Astrocyte (in vitro differentiated cells and primary cell): ENCODE measurements at regions not wholly inside any gene's neighbourhood (a gene's known extent, or its start where the extent isn't known, plus 50 kb on each side); places are given as distances from the start of the nearest gene placed in this dataset.
A peak's percentile ranks its signal among the peaks of the same experiment; 100 is the strongest.
"Not testable (repeated sequence)": the region's sequence is repeated elsewhere in the genome, so short reads cannot be mapped to it uniquely, and the experiment has no call there.

Experiments
- DNase-seq: peaks from one replicate; pipeline ENCODE4 v3.0.0-alpha.2; 2010; ENCODE audit warnings: low read depth
- FAIRE-seq: peaks from 2 replicates; lab custom pipeline; 2011; peaks lifted over from hg19 to GRCh38; lab: Jason Lieb, UNC
- H2AFZ ChIP-seq: 2 replicates; pipeline ENCODE4 v1.6.0; 2012; ENCODE audit warnings: low read depth, low read length, inconsistent platforms
- H3K27ac ChIP-seq: 2 replicates; pipeline ENCODE4 v1.5.1; 2011; ENCODE audit warnings: low read depth, low read length, inconsistent platforms
- H3K27me3 ChIP-seq: 2 replicates; pipeline ENCODE4 v1.6.0; 2011; ENCODE audit warnings: low read length, inconsistent platforms; ENCODE audit not compliant: insufficient read depth
- H3K36me3 ChIP-seq: 2 replicates; pipeline ENCODE4 v1.5.1; 2011; ENCODE audit warnings: low read length, inconsistent platforms; ENCODE audit not compliant: insufficient read depth
- H3K4me1 ChIP-seq: 2 replicates; pipeline ENCODE4 v1.5.1; 2011; ENCODE audit warnings: low read length, inconsistent platforms; ENCODE audit not compliant: insufficient read depth
- H3K4me2 ChIP-seq: 2 replicates; pipeline ENCODE4 v1.6.0; 2012; ENCODE audit warnings: low read length, inconsistent platforms
- H3K4me3 ChIP-seq: 2 replicates; pipeline ENCODE4 v1.5.1; 2011; ENCODE audit warnings: low read depth, mild to moderate bottlenecking, low read length, inconsistent platforms; ENCODE audit not compliant: insufficient read depth
- H3K79me2 ChIP-seq: 2 replicates; pipeline ENCODE4 v1.6.0; 2012; ENCODE audit warnings: mild to moderate bottlenecking, low read length, inconsistent platforms; ENCODE audit not compliant: insufficient read depth
- H3K9ac ChIP-seq: 2 replicates; pipeline ENCODE4 v1.6.0; 2012; ENCODE audit warnings: mild to moderate bottlenecking, low read length, inconsistent platforms
- H3K9me3 ChIP-seq: 2 replicates; pipeline ENCODE4 v1.5.1; 2012; ENCODE audit warnings: low read depth, mild to moderate bottlenecking, low read length, inconsistent platforms; ENCODE audit not compliant: insufficient read depth
- H4K20me1 ChIP-seq: 2 replicates; pipeline ENCODE4 v1.6.0; 2012; ENCODE audit warnings: low read length, inconsistent platforms; ENCODE audit not compliant: insufficient read depth
- H3K27ac Mint-ChIP-seq: one replicate; pipeline ENCODE4 v1.8.0; 2021; ENCODE audit warnings: mild to moderate bottlenecking, mixed read lengths; ENCODE audit not compliant: unreplicated experiment
- H3K27me3 Mint-ChIP-seq: one replicate; pipeline ENCODE4 v1.8.0; 2021; ENCODE audit warnings: low read depth, mixed read lengths; ENCODE audit not compliant: unreplicated experiment
- H3K36me3 Mint-ChIP-seq: one replicate; pipeline ENCODE4 v1.8.0; 2021; ENCODE audit warnings: low read depth, mixed read lengths; ENCODE audit not compliant: unreplicated experiment
- H3K4me1 Mint-ChIP-seq: one replicate; pipeline ENCODE4 v1.8.0; 2021; ENCODE audit warnings: low read depth, mixed read lengths; ENCODE audit not compliant: unreplicated experiment
- H3K4me3 Mint-ChIP-seq: one replicate; pipeline ENCODE4 v1.8.0; 2021; ENCODE audit warnings: mild to moderate bottlenecking, moderate library complexity, mixed read lengths; ENCODE audit not compliant: unreplicated experiment
- H3K9me3 Mint-ChIP-seq: one replicate; pipeline ENCODE4 v1.8.0; 2021; ENCODE audit warnings: mild to moderate bottlenecking, mixed read lengths; ENCODE audit not compliant: unreplicated experiment
- EZH2 ChIP-seq: IDR thresholded peaks from 2 replicates; pipeline ENCODE4 v1.6.1; 2012; ENCODE audit warnings: mild to moderate bottlenecking, low read length, inconsistent platforms; ENCODE audit not compliant: insufficient read depth
- TF ChIP-seq, protein P1 (sequence below): IDR thresholded peaks from 2 replicates; pipeline ENCODE4 v1.5.1; 2011; ENCODE audit warnings: low read depth, mild to moderate bottlenecking, inconsistent platforms, low read length, moderate library complexity; ENCODE audit not compliant: insufficient read depth

DNA sequence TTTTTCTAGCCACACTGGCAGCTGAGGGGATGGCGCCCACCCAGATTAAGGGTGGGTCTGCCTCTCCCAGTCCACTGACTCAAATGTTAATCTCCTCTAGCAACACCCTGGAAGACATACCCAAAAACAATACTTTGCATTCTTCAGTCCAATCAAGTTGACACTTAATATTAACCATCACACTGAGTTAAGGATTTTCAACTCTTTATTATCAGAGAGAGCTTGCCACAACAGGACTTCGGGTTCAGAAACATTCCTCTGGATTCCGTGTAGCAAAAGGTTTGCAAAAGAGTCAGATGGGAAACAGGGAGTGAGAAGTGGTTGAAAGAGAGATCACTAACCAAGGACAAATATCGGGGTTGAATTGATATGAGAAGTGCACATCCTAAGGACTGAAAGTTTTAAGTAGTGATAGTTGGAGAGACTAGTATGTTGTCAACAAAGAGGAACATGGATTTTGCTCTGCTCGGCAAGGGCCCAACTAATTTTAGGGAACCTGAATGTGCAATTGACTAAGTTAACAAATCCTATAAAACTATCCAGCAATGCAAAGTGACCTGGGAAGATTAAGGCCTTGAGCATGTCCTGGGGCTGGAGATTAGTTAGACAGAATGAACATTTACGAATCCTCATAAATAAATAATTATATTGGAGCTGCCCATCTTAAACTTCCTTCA lies 137.0 kb upstream of the TENT5A start:
- Mint-ChIP-seq H3K9me3 (peaks cover 6% of the 10 kb centered on the region), H3K27me3 (no peaks in the 10 kb centered on the region), H3K27ac (no peak overlapping the region), H3K4me1 (peaks cover 25% of the 10 kb centered on the region), H3K4me3 (no peak overlapping the region), H3K36me3 (no peaks in the 10 kb centered on the region)
- FAIRE-seq (no peak), DNase-seq (peak; percentile 16)
- Histone ChIP-seq H3K27ac (no peak overlapping the region), H2AFZ (no peak overlapping the region), H4K20me1 (no peaks in the 10 kb centered on the region), H3K36me3 (no peaks in the 10 kb centered on the region), H3K9ac (no peak overlapping the region), H3K4me2 (no peak overlapping the region), H3K4me1 (peaks cover 15% of the 10 kb centered on the region), H3K4me3 (no peak overlapping the region), H3K79me2 (no peaks in the 10 kb centered on the region), H3K9me3 (no peaks in the 10 kb centered on the region), H3K27me3 (no peaks in the 10 kb centered on the region)
- no peak for TF ChIP-seq EZH2
- TF ChIP-seq, protein P1, sequence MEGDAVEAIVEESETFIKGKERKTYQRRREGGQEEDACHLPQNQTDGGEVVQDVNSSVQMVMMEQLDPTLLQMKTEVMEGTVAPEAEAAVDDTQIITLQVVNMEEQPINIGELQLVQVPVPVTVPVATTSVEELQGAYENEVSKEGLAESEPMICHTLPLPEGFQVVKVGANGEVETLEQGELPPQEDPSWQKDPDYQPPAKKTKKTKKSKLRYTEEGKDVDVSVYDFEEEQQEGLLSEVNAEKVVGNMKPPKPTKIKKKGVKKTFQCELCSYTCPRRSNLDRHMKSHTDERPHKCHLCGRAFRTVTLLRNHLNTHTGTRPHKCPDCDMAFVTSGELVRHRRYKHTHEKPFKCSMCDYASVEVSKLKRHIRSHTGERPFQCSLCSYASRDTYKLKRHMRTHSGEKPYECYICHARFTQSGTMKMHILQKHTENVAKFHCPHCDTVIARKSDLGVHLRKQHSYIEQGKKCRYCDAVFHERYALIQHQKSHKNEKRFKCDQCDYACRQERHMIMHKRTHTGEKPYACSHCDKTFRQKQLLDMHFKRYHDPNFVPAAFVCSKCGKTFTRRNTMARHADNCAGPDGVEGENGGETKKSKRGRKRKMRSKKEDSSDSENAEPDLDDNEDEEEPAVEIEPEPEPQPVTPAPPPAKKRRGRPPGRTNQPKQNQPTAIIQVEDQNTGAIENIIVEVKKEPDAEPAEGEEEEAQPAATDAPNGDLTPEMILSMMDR = no peak

- FAIRE-seq, H3K27me3 ChIP-seq, H3K4me2 ChIP-seq, H3K4me3 Mint-ChIP-seq, H3K36me3 ChIP-seq, H3K27ac Mint-ChIP-seq, H3K27me3 Mint-ChIP-seq, H3K79me2 ChIP-seq, H3K9me3 ChIP-seq, H2AFZ ChIP-seq, H4K20me1 ChIP-seq, H3K9ac ChIP-seq, H3K27ac ChIP-seq, H3K4me3 ChIP-seq, DNase-seq, H3K36me3 Mint-ChIP-seq, H3K9me3 Mint-ChIP-seq: not testable (repeated sequence)
- H3K4me1 ChIP-seq = peaks cover 14% of the 10 kb centered on the region
- H3K4me1 Mint-ChIP-seq = peaks cover 19% of the 10 kb centered on the region
These were observed 134.4 kb upstream of the TENT5A start for GRCh38 chr6:81886909-81887308.

GRCh38 chr6:81886157-81886556 lies 133.7 kb upstream of the TENT5A start:
- Mint-ChIP-seq H3K27ac (no peak overlapping the region), H3K4me3 (no peak overlapping the region), H3K27me3 (no peaks in the 10 kb centered on the region), H3K9me3 (peaks cover 6% of the 10 kb centered on the region), H3K4me1 (peaks cover 16% of the 10 kb centered on the region), H3K36me3 (no peaks in the 10 kb centered on the region)
- Histone ChIP-seq H3K27me3 (no peaks in the 10 kb centered on the region), H2AFZ (no peak overlapping the region), H3K4me2 (no peak overlapping the region), H3K79me2 (no peaks in the 10 kb centered on the region), H3K27ac (no peak overlapping the region), H3K9ac (no peak overlapping the region), H3K36me3 (no peaks in the 10 kb centered on the region), H3K4me3 (no peak overlapping the region), H3K9me3 (no peaks in the 10 kb centered on the region), H3K4me1 (peaks cover 8% of the 10 kb centered on the region), H4K20me1 (no peaks in the 10 kb centered on the region)
- DNase-seq = no peak
- TF ChIP-seq, protein P1 = no peak
- no peak for TF ChIP-seq EZH2
- FAIRE-seq = no peak
